IPS-NIHi11 (cell line): ENCODE measurements at regions not wholly inside any gene's neighbourhood (a gene's known extent, or its start where the extent isn't known, plus 50 kb on each side); places are given as distances from the start of the nearest gene placed in this dataset.
"Not testable (repeated sequence)": the region's sequence is repeated elsewhere in the genome, so short reads cannot be mapped to it uniquely, and the experiment has no call there.

Experiments used
- DNase-seq: peaks from one replicate; pipeline ENCODE4 v3.0.0; 2012; ENCODE audit warnings: mixed read lengths, low spot score

DNA sequence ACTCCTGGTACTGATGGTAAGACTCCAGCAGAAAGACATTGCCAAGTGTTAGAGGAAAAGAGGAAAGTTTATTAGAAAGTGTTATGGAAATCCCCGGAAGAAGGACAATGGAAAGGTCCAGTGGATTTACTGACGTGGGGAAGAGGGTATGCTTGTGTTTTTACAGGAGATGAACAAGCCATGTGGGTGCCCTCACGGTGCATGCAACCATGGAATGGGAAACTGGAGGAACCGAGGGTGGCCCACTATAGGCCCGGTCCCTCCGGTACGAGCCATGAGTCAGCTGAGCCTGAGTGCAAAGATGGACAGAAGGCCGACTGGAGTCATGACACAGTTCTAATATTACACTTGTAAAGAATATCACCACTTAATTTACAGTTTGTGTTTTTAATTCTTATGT is 123.3 kb upstream of the ZCCHC13 start:
- no peak for DNase-seq

DNA sequence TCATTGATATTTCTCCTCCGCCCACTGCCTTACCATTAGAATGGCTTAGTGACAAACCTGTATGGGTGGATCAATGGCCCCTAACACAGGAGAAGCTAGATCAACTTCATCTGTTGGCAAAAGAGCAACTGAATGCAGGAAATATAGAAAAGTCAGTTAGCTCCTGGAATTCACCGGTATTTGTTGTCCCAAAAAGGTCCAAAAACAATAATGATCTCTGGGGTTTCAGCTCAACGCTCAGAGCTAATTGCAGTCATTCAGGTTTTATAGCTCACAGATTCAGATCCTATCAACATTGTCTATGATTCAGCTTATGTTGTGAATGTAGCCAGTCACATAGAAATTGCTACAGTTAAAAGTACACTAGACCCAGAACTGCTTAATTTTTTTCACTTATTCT is 124.0 kb upstream of the ZCCHC13 start:
- no peak for DNase-seq

DNA sequence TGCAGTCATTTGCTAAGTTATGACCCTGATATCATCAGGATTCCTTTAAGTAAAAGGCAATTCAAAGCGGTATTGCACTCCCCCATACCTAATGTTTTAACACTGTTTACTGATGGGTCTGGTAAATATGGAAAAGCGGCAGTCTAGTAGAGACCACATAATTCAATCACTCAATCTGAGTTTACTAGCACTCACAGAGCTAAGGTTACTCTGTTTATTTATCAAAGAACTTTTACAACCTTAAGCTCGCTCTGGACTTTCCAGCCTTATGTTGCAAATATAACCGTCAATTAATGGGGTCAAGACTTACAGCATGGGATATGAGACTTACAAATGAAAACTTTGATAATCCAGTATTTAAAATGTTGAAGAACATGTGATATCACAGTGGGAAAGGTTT is 124.5 kb upstream of the ZCCHC13 start:
- DNase-seq: no peak

DNA sequence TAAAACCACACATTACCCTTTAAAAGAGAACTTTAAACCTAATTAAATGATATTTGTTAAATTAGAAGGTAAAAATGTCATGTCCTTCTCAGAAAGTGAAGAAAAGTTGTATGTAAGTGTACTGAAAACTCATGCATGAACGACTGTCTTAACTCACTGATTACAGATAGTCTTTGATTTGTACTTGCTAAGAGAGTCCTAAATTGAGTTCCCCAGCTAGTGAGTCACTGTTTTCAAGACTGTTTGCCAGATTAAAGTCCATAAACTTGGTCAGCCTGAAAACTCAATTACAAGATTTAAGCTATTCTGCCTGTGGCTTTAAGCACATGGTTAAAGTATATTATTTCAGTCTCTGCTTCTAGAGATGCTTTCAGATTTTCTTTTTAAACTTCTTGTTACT is 124.9 kb upstream of the ZCCHC13 start:
- DNase-seq: no peak

DNA sequence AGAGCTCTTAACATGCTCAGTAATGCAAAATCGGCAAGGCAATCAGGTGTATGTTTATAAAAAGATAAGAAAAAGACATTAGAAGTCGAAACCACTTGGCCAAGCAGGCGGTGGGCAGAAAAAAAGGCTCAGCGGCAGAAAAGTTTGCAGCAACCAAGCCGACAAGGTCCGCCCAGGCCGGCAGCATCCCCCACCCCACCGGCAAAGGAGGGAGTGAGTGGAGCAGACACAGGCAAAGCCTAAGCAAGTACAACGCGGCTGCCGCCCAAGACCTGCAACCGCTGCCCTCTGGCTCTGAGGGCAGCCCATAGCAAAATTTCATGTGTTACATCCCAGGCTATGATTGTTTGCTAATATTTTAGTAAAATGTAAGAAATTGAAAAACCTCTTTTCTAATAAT is 125.4 kb upstream of the ZCCHC13 start:
- DNase-seq: peak; percentile 18

DNA sequence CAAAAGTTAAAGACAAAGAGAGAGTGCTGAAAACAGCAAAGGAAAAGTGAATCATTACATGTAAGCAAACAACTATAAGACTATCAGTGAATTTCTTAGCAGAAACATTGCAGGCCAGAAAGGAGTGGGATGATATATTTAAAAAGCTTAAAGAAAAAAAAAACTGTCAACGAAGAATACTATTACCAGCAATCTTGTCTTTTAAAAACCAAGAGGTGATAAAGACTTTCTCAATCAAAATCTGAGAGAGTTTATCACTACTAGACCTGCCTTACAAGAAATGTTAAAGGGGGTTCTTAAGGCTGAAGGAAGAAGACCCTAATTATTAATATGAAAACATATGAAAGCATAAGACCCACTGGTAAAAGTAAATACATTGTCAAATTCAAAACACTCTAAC is 132.5 kb upstream of the ZCCHC13 start:
- no peak for DNase-seq

DNA sequence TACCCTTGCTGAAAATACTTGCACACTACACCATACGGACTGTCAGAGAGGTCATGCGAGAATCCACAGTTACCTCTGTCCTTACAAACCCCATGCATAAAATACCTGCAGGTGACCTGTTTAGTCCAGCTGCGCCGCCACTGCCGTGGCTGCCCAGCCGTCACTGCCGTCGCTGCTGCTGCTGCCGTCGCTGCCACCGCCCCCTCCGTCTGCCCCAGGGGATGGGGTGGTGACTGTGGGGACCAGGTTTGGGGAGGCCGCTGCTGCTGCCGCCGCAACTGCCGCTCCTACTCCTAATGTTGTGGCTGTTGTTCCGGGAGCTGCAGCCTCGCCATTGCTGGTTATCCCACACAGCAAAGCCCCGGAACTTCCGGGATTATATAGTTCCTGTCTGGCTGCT is 141.8 kb upstream of the ZCCHC13 start:
- no peak for DNase-seq

DNA sequence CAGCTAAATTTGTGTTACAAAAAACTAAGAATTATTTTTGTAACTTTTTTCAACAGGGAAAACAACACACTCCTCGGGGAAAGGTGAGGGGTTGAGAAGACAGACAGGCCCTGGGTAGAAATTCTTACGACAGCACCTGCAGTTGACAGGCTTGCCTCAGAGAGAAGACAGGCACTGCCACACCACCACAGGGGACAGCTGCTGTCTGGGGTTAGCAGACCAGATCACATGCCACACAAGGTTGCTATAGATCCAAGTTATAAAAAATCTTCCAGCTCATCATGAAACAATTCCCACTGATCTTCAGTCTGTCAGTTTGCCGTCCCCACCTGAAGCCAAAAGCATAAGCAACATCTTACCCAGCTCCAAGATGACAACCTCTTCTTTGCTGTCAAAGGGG is 143.2 kb upstream of the ZCCHC13 start:
- no peak for DNase-seq

DNA sequence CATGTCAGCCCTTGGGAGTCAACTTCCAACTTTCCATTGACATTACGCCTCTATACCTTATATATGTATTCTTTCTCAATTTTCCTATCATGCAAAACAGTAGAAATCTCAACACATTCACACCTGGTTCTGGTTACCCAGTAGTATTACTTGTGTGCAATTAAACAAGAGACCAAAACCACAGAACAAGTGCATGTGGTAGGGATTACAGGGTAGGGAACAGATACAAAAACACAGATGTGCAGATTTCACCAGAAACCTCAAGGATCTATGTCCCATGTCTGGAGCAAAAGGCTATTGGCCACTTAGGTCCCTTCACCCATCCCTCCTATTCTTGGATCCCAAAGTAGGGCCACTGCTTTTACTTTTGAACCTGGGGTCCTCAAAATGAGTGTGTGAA is 143.6 kb upstream of the ZCCHC13 start:
- DNase-seq: no peak

DNA sequence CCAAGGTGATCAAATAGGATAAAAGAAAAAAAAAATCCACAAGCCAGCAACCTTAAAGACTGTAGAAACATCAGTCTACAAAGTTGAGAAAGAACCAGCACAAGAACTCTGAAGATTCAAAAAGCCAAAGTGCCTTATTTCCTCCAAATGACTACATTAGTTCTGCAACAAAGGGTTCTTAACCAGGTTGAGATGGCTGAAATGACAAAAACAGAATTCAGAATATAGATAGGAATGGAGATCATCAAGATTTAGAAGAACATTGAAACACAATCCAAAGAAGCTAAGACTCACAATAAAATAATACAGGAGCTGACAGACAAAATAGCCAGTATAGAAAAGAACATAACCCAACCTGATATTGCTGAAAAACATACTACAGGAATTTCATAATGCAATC is 156.5 kb upstream of the ZCCHC13 start:
- no peak for DNase-seq

DNA sequence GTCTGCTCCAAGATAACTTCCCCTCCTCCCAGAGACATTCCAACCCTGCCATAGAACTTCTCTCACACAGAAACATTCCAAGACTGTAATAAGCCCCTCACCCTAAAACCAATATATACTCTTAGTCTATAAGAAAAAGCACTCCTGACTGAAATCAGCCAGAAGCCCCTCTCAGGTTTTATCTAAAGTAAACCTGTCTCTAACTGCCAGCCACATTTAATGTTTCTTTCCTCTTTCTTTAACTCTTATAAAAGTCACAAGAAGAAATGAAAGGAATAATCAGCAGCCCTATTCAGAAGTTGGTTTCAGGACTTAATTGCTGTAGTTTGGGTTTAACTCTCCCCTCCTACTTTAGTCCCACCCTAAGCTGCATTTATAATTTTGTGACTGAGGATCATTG is 165.0 kb upstream of the ZCCHC13 start:
- DNase-seq: no peak

DNA sequence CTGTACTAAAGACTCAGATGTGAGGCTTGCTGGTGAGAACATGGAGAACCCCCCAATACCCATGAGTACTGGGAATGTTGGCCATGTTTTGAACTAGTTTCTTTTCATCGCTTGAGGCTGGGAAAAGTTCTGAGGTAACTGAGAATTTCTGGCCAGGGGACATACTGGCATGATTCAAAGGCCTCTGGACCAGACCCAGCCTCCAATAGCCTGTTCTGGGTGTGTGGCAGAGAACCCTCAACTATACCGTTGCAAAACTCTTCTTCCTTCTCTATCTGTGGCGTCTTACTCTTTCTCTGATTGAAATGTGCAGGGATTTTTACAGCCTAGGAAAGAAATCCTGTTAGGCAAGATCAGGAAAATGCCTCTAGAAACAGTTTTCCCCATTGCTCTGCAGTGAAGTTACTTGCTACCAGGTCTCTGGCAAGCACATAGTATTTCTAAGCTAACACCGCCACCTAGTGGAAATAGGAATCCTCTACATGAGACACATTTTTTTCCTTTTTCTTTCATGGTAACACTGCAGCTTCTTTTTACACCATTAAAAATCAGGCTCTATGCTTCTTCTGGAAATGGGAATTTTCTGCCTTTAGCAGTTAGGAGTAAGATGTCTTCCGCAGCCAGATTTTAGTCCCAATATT is 170.7 kb upstream of the ZCCHC13 start:
- peak; percentile 53 for DNase-seq

DNA sequence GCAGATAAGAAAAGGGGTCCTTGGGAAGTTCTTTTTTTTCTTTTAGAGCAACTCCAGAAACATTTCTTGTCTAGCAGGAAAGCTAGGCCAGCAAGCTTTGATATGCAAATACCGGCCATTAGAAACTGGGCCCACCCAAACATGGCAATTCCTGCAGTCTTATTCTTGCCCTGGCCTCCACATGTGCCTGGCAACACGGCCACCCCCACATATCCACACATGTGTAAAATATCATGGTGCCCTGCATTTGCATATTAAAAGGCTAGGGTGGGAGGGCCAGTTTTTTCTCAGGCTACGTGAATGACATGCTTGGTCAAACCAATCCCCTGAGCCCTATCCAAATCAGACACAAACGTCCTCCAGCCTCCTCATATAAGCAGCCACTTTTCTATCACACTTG is 171.7 kb upstream of the ZCCHC13 start:
- no peak for DNase-seq

DNA sequence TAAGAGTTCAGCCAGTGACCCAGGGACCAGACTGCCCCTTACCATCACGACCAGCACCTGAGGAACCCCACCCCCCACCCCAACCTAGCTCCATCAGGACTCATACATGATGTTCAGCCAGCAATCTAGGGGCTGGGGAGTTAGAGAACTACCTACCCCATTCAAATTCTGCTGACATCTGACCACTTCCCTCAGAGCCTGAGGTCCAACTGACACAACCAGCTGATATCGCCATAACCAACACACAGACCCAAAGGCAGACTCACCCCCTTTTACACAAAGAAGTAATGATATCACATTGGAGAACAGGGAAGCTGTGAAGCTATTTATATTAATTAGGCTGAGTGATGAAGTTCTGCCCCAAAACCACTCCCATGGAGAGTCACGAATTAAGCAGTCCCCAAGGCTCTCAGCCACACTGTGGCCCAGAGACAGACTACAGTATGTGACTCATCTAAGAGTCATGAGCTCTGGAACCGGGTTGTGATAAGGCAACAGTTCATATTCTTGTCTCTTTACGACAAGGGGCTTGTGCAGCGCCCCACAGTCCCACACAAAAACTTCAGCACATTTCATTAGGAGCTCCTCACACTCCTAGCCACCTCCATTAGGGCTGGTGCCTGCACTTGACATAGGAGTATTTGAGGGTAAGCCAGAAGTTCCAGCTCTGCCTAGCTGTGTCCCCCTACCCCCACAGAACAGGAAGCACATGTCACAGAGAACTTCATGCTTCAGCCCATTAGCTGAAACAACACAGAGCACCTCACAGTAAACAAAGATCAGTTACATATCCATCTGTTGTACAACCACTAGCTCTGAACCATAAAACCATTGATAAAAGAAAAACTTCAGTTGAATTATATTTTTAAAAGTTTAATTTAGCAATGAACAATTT is 184.7 kb upstream of the ZCCHC13 start:
- DNase-seq: no peak

DNA sequence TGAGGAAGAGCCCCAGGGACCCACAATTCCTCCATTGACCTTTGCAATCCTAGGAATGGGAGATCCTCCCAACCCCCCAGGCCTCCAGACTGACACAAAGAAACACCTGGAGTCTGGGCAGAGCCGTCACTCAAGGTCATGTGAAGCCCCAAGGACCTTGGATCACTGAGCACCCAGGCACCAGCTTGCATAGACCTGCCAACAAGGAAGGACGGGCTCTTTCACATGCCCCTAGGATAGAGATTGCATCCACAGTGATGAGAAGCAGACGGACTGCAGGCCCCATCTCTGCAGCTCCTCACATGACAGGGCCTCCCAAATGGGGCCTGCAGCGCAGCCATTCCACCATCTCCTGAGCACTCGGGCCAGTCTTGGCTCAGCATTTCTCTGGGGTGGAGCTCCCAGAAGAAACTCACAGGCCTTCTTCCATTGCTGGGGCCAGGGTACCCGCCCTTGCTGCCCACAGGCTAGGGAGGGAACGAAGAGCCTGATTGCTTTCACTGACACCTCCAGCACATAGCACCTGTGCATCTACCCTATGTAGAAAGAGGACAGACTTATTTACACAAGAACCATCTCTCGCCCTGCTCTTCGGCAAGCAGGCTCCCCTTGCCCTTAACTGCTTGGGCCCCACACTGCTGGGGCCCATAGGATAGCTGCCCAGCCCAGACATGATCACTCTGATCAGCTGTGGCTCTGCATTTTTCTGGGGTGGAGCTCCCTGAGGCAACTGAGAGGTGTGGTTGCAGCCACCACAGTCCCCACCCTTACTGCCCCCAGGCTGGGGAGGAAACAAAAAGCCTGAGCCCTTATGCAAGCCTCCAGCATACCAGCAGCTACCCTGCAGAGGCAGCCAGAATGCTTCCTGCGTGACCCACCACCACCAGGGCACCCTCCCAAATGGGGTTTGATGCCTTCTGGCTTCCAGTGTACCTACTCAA is 185.7 kb upstream of the ZCCHC13 start:
- DNase-seq: no peak

DNA sequence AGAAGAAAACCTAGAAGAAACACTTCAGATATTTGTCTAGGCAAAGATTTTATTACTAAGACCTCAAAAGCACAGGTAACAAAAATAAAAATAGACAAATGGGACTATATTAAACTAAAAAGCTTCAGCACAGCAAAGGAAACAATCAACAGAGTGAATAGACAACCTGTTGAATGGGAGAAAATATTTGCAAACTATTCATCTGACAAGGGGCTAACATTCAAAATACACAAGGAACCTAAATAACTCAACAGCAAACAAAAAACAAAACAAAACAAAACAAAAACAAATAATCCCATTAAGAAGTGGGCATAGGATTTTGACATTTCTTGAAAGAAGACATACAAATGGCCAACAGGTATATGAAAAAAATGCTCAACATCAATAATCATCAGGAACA is 192.7 kb upstream of the ZCCHC13 start:
- no peak for DNase-seq

DNA sequence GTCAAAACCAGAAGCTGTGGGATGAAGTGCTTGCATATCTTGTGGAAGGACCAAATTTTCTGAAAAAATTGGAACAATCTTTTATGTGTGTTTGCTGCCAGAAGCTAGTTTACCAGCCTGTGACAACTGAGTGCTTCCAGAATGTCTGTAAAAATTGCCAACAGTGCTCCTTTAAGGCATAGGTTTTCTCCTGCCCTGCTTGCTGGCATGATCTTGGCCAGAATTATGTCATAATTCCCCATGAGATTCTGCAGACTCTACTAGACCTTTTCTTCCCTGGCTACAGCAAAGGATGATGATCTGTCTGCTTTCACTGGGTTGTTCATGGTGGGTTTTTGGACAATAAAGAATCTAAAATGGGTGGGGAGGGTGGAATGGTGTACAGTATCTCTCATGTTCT is 196.3 kb upstream of the ZCCHC13 start:
- no peak for DNase-seq

DNA sequence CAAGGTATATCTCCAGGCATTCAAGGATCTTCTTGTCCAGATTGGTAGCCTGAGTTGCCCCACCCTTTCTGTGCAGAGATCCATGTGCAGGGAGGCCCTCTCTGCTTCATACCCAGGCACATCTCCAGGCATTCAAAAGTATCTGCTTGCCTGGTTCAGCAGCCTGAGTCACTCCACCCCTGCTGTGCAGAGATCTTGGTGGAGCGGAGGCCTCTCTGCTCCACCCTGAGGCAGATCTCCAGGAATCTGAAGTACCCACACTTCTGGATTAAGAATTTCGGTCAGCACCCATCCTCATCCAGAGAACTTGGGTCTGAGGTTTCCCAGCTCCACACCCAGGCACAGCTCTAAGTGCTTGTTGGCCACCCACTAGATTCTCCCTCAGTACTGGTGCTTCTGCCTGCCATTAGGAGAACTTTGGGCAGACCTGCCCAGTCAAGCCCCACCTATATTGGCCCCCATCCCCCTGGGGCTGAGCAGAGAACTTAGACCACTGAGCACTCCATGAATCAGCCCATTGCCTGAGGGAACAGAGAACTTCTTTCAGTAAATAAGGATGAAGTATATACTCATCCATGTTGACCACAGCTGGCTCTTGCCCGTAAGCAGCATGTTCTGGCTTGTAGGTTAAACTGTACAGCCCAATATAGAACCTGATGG is 199.5 kb upstream of the ZCCHC13 start:
- no peak for DNase-seq

DNA sequence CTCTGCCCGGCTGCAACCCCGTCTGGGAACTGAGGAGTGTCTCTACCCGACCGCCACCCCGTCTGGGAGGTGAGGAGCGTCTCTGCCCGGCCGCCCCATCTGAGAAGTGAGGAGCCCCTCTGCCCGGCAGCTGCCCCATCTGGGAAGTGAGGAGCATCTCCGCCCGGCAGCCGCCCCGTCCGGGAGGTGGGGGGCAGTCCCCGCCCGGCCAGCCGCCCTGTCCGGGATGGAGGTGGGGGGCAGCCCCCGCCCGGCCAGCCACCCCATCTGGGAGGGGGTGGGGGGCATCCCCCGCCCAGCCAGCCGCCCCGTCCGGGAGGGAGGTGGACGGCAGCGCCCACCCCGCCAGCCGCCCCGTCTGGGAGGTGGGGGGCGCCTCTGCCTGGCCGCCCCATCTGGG is 205.6 kb upstream of the ZCCHC13 start:
- DNase-seq: not testable (repeated sequence)

DNA sequence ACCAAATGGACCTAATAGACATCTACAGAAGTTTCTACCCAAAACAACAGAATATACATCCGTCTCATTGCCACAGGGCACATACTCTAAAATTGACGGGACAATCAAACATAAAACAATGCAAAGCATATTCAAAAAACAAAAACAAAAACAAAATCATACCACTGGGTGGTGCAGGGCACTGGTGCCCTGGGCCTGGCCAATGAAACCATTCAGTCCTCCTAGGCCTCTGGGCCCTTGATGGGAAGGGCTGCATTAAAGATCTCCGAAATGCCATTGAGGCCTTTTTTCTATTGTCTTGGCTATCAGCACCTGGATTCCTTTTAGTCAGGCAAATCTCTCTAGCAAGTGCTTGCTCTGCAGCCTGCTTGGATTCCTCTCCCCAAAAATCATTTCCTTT is 213.9 kb upstream of the ZCCHC13 start:
- no peak for DNase-seq

DNA sequence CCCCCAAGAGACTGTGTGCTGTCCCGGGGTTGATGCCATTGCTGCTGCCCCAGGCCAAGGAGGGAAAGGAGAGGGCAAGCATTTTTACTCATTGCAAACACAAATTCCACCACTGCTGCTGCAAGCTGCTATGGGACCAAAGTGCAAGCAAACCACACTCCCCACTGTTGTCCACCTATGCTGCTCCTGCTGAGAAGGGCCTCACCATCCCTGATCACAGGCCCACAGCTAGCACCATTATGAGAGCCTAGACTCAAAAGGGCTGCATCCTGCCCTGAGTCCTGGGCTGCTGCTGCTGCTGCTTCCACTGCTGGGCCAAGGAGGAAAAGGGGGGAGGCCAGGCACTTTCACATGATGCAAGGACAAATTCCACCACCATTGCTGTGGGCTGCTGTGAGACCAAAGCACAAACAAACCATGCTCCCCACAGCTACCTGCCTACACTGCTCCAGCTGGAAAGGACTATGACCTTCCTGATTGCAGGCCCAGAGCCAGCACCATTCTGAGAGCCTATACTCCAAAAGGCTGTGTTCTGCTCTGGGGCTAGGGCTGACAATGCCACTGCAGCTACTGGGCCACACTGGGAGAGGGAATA is 218.2 kb upstream of the ZCCHC13 start:
- DNase-seq: no peak

DNA sequence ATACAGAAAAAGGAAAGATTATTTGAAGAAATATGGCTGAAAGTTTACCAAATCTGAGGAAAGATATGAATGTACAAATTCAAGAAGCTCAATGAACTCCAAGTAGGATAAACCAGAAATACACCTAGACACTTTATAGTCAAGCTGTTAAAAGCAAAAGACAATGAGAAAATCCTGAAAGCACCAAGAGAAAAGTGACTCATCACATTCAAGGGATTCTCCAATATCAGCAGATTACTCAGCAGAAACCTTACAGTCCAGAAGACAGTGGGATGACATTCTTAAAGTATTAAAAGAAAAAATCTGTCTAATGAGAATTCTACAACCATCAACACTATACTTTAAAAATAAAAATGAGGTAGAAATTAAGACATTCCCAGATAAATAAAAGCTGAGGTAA is 223.8 kb upstream of the ZCCHC13 start:
- DNase-seq: no peak
